GM06990 (cell line): ENCODE measurements at regions not wholly inside any gene's neighbourhood (a gene's known extent, or its start where the extent isn't known, plus 50 kb on each side); places are given as distances from the start of the nearest gene placed in this dataset.

ENCODE experiments used
- DNase-seq: peaks from one replicate; pipeline ENCODE4 v3.0.0-alpha.2; 2011; ENCODE audit not compliant: insufficient read length; ENCODE audit errors: extremely low read depth
- H3K27me3 ChIP-seq: replicated peaks from 2 replicates; pipeline ENCODE4 v1.6.0; 2011; ENCODE audit warnings: low read length; ENCODE audit not compliant: control insufficient read depth, insufficient read depth
- H3K36me3 ChIP-seq: 2 replicates; pipeline ENCODE4 v1.5.1; 2011; ENCODE audit warnings: low read length; ENCODE audit not compliant: control insufficient read depth, insufficient read depth
- H3K4me3 ChIP-seq: replicated peaks from 2 replicates; pipeline ENCODE4 v1.5.1; 2011; ENCODE audit warnings: low read depth, mild to moderate bottlenecking, control low read depth, low read length
- TF ChIP-seq, protein P1 (sequence below): IDR thresholded peaks from 2 replicates; pipeline ENCODE4 v1.5.1; 2011; ENCODE audit warnings: low read length, control low read depth, mild to moderate bottlenecking, inconsistent platforms; ENCODE audit not compliant: insufficient read depth, poor library complexity, severe bottlenecking

DNA sequence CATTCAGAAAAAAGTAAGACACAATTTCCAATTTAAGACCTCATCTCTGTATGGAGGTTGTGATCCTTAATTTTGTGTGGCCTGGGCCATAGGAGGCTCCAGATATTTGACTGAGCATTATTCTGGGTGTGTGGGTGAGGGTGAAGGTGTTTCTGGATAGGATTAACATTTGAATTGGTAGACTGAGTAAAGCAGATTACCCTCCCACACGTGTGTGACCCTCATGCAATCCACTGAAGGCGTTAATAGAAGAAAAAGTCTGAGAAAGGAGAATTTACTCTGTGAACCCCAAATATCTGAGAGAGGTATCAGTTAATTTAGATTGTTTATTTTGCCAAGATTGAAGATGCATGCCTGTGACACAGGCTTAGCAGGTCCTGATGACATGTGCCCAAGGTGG is 328.0 kb upstream of the POT1 start:
- H3K36me3 ChIP-seq = no peaks in the 10 kb centered on the region
- TF ChIP-seq, protein P1, sequence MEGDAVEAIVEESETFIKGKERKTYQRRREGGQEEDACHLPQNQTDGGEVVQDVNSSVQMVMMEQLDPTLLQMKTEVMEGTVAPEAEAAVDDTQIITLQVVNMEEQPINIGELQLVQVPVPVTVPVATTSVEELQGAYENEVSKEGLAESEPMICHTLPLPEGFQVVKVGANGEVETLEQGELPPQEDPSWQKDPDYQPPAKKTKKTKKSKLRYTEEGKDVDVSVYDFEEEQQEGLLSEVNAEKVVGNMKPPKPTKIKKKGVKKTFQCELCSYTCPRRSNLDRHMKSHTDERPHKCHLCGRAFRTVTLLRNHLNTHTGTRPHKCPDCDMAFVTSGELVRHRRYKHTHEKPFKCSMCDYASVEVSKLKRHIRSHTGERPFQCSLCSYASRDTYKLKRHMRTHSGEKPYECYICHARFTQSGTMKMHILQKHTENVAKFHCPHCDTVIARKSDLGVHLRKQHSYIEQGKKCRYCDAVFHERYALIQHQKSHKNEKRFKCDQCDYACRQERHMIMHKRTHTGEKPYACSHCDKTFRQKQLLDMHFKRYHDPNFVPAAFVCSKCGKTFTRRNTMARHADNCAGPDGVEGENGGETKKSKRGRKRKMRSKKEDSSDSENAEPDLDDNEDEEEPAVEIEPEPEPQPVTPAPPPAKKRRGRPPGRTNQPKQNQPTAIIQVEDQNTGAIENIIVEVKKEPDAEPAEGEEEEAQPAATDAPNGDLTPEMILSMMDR = no peak
- no peak overlapping the region for H3K4me3 ChIP-seq
- H3K27me3 ChIP-seq = no peaks in the 10 kb centered on the region
- no peak for DNase-seq

DNA sequence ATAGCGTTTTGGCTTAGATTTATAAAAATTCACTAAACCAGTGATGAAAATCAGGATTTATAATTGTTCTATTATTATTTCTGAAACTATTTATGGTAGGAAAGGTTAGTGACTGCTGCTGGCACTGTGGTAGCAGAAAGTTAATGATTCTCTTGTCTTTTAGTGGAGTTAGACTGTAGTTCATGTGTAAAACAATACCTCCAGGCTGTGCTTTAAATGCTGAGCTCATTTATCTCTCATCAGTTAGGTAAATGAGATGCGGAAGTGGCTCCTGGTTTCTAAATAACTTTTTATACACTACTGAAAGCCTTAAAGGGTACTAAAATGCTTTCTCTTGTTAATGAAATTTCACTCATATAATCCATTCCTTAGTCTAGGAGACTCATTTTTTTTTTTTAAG is 326.8 kb upstream of the POT1 start:
- DNase-seq = no peak
- Histone ChIP-seq H3K27me3 (no peaks in the 10 kb centered on the region), H3K36me3 (no peaks in the 10 kb centered on the region), H3K4me3 (no peak overlapping the region)
- TF ChIP-seq, protein P1 = no peak

DNA sequence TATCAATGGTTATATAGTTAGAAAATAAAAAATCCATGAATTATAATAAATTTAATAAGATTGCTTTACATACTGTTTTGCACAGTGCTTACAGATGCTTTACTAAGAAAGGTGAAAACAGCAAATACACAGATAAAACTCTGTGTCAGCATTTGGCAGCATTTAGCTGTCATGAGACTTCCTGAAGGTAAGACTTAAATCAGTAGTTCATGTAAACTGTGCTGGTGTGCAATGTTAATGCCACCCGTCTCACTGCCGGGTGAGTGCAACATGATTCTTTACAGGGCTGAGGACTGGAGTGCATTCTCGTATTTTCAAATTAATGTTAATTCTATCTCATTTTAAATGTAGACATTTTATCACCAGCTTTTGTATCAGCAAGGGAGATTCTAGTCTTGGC is 326.2 kb upstream of the POT1 start:
- Histone ChIP-seq H3K27me3 (no peaks in the 10 kb centered on the region), H3K36me3 (no peaks in the 10 kb centered on the region), H3K4me3 (no peak overlapping the region)
- no peak for DNase-seq
- TF ChIP-seq, protein P1 = no peak

DNA sequence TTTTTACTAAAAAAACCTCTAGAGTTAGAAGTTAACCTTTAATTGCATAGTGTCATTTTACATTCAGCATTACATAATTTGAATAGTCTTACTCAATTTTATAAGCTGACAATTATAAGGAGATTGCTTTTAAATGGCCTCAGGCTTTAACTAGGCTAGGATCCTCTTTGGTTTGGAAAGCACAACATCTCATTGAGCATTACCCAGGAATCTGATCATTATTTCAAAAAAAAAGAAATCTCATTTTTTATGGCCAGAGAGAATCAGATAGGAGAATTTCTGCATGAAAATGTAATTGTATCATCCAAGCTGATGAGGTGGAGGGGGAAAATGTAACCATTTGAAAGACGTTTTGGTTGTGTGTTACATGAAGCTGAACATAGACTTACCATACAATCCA is 324.9 kb upstream of the POT1 start:
- TF ChIP-seq, protein P1 = no peak
- Histone ChIP-seq H3K36me3 (no peaks in the 10 kb centered on the region), H3K4me3 (no peak overlapping the region), H3K27me3 (no peaks in the 10 kb centered on the region)
- no peak for DNase-seq

DNA sequence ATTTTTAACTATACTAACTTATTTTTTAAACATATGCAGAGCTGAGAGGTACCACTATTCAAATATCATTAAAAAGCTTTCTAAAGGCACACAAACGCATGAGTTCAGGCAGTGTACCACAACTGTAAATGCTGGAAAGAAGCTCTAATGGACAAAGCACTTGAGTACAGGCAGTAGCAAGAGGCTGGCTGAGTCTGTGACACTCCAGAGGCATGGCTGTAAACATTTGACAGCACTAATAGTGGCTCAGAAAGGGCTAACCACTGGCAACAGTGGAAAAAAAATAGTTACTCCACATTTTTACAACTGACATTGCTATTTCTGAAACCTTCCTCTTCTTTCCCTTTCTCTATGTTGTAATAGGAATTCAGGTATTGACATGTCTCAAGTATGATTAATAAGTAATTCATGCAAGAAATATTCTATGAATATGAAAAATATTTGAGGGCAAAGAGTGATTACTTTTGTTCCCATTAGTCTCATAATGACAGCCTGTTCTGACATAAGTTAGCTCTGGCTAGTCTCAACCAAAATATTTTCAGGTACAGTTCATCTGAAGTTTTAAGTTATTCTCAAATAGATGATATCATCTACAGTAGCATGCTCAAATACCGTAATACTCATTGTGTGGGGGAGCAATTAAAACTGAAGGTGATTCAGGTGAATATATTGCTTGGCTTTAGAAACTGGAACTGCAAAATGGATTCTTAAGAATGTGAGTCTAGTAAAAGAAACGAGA is 324.0 kb upstream of the POT1 start:
- Histone ChIP-seq H3K36me3 (no peaks in the 10 kb centered on the region), H3K27me3 (no peaks in the 10 kb centered on the region), H3K4me3 (no peak overlapping the region)
- TF ChIP-seq, protein P1 = no peak
- DNase-seq = no peak
